CD4-positive, CD25-positive, alpha-beta regulatory T cell (primary cell): ENCODE measurements at regions not wholly inside any gene's neighbourhood (a gene's known extent, or its start where the extent isn't known, plus 50 kb on each side); places are given as distances from the start of the nearest gene placed in this dataset.

ENCODE experiments used
- ATAC-seq, 2 donors: fragments of 150-1000 bp; cut with Tn5 transposase; one replicate each; pipeline ENCODE4 v1.10.0; 2021; ENCODE audit warnings: low read depth in 2 of 2, moderate number of reproducible peaks in 2 of 2, moderate library complexity in 1 of 2
- DNase-seq, 3 donors: peaks; one replicate each; pipeline versions ENCODE4 v3.0.0 to v3.0.0-alpha.2; 2012 to 2022; ENCODE audit warnings: mixed read lengths in 1 of 3
- H3K27ac ChIP-seq: one replicate; pipeline ENCODE4 v1.7.0; 2013; ENCODE audit warnings: mild to moderate bottlenecking, low read length; ENCODE audit not compliant: insufficient read depth, poor library complexity, severe bottlenecking
- H3K27me3 ChIP-seq: one replicate; pipeline ENCODE4 v1.7.0; 2013; ENCODE audit warnings: low read length; ENCODE audit not compliant: control insufficient read depth, insufficient read depth
- H3K36me3 ChIP-seq: one replicate; pipeline ENCODE4 v1.7.0; 2013; ENCODE audit warnings: mild to moderate bottlenecking, low read length, moderate library complexity; ENCODE audit not compliant: control insufficient read depth, insufficient read depth
- H3K4me1 ChIP-seq: 2 replicates; pipeline ENCODE4 v1.7.0; 2013; ENCODE audit warnings: mild to moderate bottlenecking, low read length; ENCODE audit not compliant: insufficient read depth, control insufficient read depth, poor library complexity, severe bottlenecking
- H3K4me3 ChIP-seq: one replicate; pipeline ENCODE4 v1.7.0; 2013; ENCODE audit warnings: low read depth, mild to moderate bottlenecking, low read length, moderate library complexity
- H3K9me3 ChIP-seq, 2 experiments: 1 replicate in 1 of 2; 2 replicates in 1 of 2; pipeline ENCODE4 v1.7.0; 2013; ENCODE audit warnings: low read length in 2 of 2, mild to moderate bottlenecking in 1 of 2, moderate library complexity in 1 of 2; ENCODE audit not compliant: control insufficient read depth in 2 of 2
- H3K27ac Mint-ChIP-seq, 3 donors: one replicate each; pipeline ENCODE4 v1.8.0; 2020 to 2022; ENCODE audit warnings: mild to moderate bottlenecking in 3 of 3, mixed read lengths in 3 of 3, moderate library complexity in 2 of 3
- H3K27me3 Mint-ChIP-seq: one replicate; pipeline ENCODE4 v1.8.0; 2022; ENCODE audit warnings: mild to moderate bottlenecking, mixed read lengths
- H3K36me3 Mint-ChIP-seq: one replicate; pipeline ENCODE4 v1.8.0; 2020; ENCODE audit warnings: mixed read lengths
- H3K4me1 Mint-ChIP-seq, 4 donors: one replicate each; pipeline ENCODE4 v1.8.0; 2020 to 2022; ENCODE audit warnings: mixed read lengths in 4 of 4, mild to moderate bottlenecking in 1 of 4
- H3K4me3 Mint-ChIP-seq, 4 donors: one replicate each; pipeline ENCODE4 v1.8.0; 2020 to 2022; ENCODE audit warnings: mild to moderate bottlenecking in 4 of 4, mixed read lengths in 4 of 4, moderate library complexity in 3 of 4
- H3K9me3 Mint-ChIP-seq, 7 donors: one replicate each; pipeline ENCODE4 v1.8.0; 2020 to 2022; ENCODE audit warnings: mixed read lengths in 7 of 7, mild to moderate bottlenecking in 3 of 7, moderate library complexity in 2 of 7

DNA sequence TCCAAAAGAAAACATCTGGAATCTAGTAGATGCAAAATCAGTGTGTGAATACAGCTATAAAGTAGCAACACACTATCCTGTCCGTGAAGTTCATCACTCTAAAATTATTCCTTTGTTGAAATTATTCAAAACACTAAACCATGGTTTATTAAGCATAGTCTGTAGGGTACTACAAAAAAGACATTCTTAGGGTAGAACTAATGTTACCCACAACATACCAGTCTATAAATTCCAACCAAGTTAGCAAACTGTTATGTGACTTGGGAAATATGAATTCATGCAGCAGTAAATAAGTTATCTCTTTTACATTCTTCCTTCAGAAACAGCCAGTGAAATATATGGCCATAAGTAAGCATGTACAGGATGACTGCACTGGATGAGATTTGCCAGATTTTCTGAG is 580.3 kb upstream of the ADGRB3 start:
- H3K4me3 Mint-ChIP-seq = no peak overlapping the region
- peaks cover 0 to 17% (median 2%) of the 10 kb centered on the region in 7 donors for H3K9me3 Mint-ChIP-seq
- no peak overlapping the region for H3K4me3 ChIP-seq
- no peaks in the 10 kb centered on the region for H3K27me3 ChIP-seq
- H3K9me3 ChIP-seq = peaks cover 0 to 6% of the 10 kb centered on the region in 2 experiments
- no peaks in the 10 kb centered on the region for H3K27me3 Mint-ChIP-seq
- no peaks in the 10 kb centered on the region for H3K4me1 Mint-ChIP-seq
- DNase-seq = no peak
- no peak for ATAC-seq
- H3K27ac Mint-ChIP-seq = no peak overlapping the region
- no peak overlapping the region for H3K27ac ChIP-seq
- no peaks in the 10 kb centered on the region for H3K36me3 ChIP-seq
- no peaks in the 10 kb centered on the region for H3K4me1 ChIP-seq
- H3K36me3 Mint-ChIP-seq = no peaks in the 10 kb centered on the region

DNA sequence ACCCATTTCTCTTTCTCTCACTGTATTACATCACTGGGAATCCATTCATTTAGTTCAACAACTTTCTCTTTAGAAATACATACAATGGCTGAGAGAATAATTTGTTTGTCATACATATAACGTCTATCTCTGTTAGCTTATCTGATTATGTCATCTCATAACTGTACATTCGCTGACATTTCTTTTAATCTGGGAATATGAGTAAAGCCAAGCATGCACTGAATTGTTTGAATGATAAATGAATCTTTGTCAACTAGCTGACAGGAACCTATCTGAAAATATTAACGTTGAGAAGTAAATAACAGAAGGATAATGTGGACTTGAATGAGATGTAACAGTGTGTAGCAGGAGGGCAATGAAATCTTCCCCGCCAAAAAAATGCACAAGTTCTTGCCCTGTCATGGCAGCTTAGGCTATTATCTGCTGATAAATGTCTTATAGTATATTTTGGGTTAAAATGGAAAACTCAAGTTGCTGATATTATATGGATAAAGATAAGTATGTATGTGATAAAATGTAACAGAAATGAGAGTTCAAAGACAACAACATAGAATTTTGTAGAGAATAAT is 581.2 kb upstream of the ADGRB3 start:
- Histone ChIP-seq H3K27ac (no peak overlapping the region), H3K27me3 (no peaks in the 10 kb centered on the region), H3K36me3 (no peaks in the 10 kb centered on the region), H3K4me3 (no peak overlapping the region), H3K4me1 (no peaks in the 10 kb centered on the region), H3K9me3 (peaks cover 0 to 6% of the 10 kb centered on the region in 2 experiments)
- DNase-seq (no peak), ATAC-seq (no peak)
- Mint-ChIP-seq H3K9me3 (peaks cover 0 to 19% (median 2%) of the 10 kb centered on the region in 7 donors), H3K27ac (no peak overlapping the region), H3K27me3 (no peaks in the 10 kb centered on the region), H3K4me3 (no peak overlapping the region), H3K36me3 (no peaks in the 10 kb centered on the region), H3K4me1 (no peaks in the 10 kb centered on the region)

DNA sequence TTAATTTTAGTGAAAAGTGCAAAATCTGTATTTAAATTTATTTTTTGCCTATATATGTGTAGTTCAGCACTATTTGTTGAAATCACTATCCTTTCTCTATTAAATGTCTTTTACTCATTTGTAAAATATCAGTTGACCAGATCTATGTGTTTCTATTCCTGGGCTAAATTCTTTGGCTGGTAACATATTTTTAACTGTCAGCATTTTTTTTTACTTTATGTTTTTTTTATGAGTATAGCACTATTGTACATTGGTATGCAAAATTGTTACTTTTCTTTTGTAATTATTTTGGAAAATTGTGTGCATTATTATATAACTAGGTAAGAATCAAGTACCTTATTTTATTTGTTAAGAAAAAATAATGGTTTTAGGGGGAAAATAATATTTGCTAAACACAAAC is 582.8 kb upstream of the ADGRB3 start:
- Mint-ChIP-seq H3K4me1 (no peaks in the 10 kb centered on the region), H3K9me3 (peaks cover 0 to 23% (median 3%) of the 10 kb centered on the region in 7 donors), H3K27ac (no peak overlapping the region), H3K4me3 (no peak overlapping the region), H3K27me3 (no peaks in the 10 kb centered on the region), H3K36me3 (no peaks in the 10 kb centered on the region)
- Histone ChIP-seq H3K27ac (no peak overlapping the region), H3K9me3 (peaks cover 0 to 6% of the 10 kb centered on the region in 2 experiments), H3K4me3 (no peak overlapping the region), H3K36me3 (no peaks in the 10 kb centered on the region), H3K4me1 (no peaks in the 10 kb centered on the region), H3K27me3 (no peaks in the 10 kb centered on the region)
- ATAC-seq (no peak), DNase-seq (no peak)

DNA sequence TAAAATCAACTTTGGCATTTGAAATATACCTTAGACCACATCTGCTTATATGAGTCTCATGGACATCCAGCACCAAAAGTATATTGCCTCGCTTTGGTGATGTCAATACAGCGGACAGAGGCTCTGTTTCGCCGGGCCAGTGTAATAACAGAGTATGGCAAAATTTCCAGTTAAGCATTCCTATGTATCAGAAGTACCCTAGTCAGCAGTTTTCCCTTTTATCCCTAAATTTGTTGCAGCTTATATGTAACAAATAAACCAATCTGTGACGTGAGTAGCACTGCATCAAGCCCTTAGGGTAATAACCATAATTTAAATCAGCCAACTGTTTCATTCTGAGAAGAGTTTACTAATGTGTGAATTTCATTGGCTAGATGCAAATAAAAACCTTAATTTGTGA is 585.5 kb upstream of the ADGRB3 start:
- H3K4me3 ChIP-seq = no peak overlapping the region
- Mint-ChIP-seq H3K36me3 (no peaks in the 10 kb centered on the region), H3K27me3 (no peaks in the 10 kb centered on the region), H3K27ac (no peak overlapping the region), H3K4me3 (no peak overlapping the region), H3K4me1 (no peaks in the 10 kb centered on the region), H3K9me3 (peaks cover 0 to 16% (median 0%) of the 10 kb centered on the region in 7 donors)
- no peak for ATAC-seq
- DNase-seq = no peak
- H3K27ac ChIP-seq = no peak overlapping the region
- no peaks in the 10 kb centered on the region for H3K36me3 ChIP-seq
- no peaks in the 10 kb centered on the region for H3K4me1 ChIP-seq
- peaks cover 0 to 6% of the 10 kb centered on the region in 2 experiments for H3K9me3 ChIP-seq
- no peaks in the 10 kb centered on the region for H3K27me3 ChIP-seq

DNA sequence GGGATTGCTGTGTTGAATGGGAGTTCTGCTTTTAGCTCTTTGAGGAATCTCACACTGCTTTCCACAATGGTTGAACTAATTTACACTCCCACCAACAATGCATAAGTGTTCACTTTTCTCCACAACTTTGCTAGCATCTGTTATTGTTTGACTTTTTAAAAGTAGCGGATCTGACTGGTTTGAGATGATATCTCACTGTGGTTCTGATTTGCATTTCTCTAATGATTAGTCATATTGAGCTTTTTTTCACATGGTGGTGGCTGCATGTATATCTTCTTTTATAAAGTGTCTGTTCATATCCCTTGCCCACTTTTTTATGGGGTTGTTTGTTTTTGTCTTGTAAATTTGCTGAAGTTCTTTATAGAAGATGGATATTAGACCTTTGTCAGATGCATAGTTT is 588.3 kb upstream of the ADGRB3 start:
- peaks cover 0 to under 1% of the 10 kb centered on the region in 2 experiments for H3K9me3 ChIP-seq
- no peak for ATAC-seq
- no peaks in the 10 kb centered on the region for H3K4me1 ChIP-seq
- H3K4me3 ChIP-seq = no peak overlapping the region
- H3K27ac ChIP-seq = no peak overlapping the region
- Mint-ChIP-seq H3K27me3 (no peaks in the 10 kb centered on the region), H3K9me3 (peaks cover 0 to 12% (median 2%) of the 10 kb centered on the region in 7 donors), H3K27ac (no peak overlapping the region), H3K4me3 (peak overlapping the region in 1 of 4 donors; percentile 27), H3K4me1 (no peaks in the 10 kb centered on the region), H3K36me3 (no peaks in the 10 kb centered on the region)
- no peak for DNase-seq
- no peaks in the 10 kb centered on the region for H3K27me3 ChIP-seq
- H3K36me3 ChIP-seq = no peaks in the 10 kb centered on the region

DNA sequence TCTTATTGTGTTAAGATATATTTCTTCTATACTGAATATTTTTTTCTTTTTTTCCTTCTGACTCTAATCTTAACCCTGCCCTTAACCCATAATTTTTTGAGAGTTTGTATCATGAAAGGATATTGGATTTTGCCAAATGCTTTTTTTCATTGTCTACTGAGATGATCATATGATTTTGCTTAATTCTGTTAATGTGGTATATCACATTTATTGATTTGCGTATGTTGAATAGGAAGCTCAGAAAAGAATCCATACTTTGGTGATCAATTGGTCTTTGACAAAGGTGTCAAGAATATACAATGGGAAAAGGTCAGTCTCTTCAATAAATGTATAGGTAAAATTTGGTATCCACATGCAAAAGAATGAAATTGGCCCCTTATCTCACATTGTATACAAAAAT is 588.8 kb upstream of the ADGRB3 start:
- no peak for DNase-seq
- no peak overlapping the region for H3K27ac Mint-ChIP-seq
- no peaks in the 10 kb centered on the region for H3K4me1 Mint-ChIP-seq
- no peaks in the 10 kb centered on the region for H3K27me3 Mint-ChIP-seq
- no peaks in the 10 kb centered on the region for H3K9me3 ChIP-seq
- H3K4me3 ChIP-seq = no peak overlapping the region
- ATAC-seq = no peak
- no peaks in the 10 kb centered on the region for H3K36me3 ChIP-seq
- no peaks in the 10 kb centered on the region for H3K36me3 Mint-ChIP-seq
- H3K27me3 ChIP-seq = no peaks in the 10 kb centered on the region
- no peak overlapping the region for H3K4me3 Mint-ChIP-seq
- no peak overlapping the region for H3K27ac ChIP-seq
- peaks cover 0 to 12% (median 2%) of the 10 kb centered on the region in 7 donors for H3K9me3 Mint-ChIP-seq
- no peaks in the 10 kb centered on the region for H3K4me1 ChIP-seq

DNA sequence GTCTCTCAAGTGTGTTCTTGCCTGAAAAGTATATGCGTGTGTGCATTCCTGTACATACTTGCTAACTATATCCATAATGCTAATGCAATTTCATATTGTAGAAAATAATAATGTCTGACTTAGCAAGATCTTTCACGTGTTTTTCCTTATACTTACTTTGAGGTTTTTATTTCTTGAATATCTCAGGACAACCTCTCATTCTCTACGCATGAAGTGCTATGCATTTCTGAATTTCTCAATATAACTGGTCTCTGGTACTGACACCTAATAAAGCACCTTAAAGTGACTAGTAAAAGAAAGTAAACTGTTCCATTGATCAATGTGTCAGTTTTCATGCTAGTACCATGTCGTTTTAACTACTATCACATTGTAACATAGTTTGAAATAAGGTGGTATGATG is 589.9 kb upstream of the ADGRB3 start:
- no peaks in the 10 kb centered on the region for H3K36me3 Mint-ChIP-seq

DNA sequence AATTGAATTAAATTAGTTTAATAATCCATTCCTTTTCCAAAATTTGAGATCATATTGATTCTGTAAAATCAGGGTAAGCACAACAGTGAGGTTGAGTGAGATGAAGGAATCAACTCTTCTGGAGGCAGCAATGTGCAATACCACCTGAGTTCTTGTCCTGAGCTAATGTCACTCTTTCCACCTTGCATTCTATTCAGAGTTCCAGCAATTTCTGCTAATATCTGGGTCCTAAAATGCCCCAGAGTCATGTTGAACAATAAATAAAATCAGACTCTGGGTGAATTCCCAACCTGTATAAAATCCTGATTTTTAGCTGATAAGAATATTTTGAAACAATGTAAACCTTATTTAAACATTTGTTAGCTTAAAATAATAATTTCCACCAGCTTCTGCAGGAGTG is 590.8 kb upstream of the ADGRB3 start:
- H3K27ac ChIP-seq = no peak overlapping the region
- Mint-ChIP-seq H3K36me3 (no peaks in the 10 kb centered on the region), H3K4me3 (no peak overlapping the region), H3K4me1 (no peaks in the 10 kb centered on the region), H3K27me3 (no peaks in the 10 kb centered on the region), H3K9me3 (peaks cover 2 to 16% (median 5%) of the 10 kb centered on the region in 7 donors), H3K27ac (no peak overlapping the region)
- no peaks in the 10 kb centered on the region for H3K9me3 ChIP-seq
- no peaks in the 10 kb centered on the region for H3K4me1 ChIP-seq
- no peaks in the 10 kb centered on the region for H3K36me3 ChIP-seq
- no peaks in the 10 kb centered on the region for H3K27me3 ChIP-seq
- ATAC-seq = no peak
- H3K4me3 ChIP-seq = no peak overlapping the region
- DNase-seq = no peak

More for the DNA sequence above, 589.9 kb upstream of the ADGRB3 start:
- no peaks in the 10 kb centered on the region for H3K36me3 ChIP-seq
- H3K9me3 ChIP-seq = no peaks in the 10 kb centered on the region
- H3K27me3 ChIP-seq = no peaks in the 10 kb centered on the region
- DNase-seq (no peak), ATAC-seq (no peak)
- peaks cover 2 to 11% (median 5%) of the 10 kb centered on the region in 7 donors for H3K9me3 Mint-ChIP-seq
- no peaks in the 10 kb centered on the region for H3K4me1 Mint-ChIP-seq
- H3K4me1 ChIP-seq = no peaks in the 10 kb centered on the region
- H3K4me3 ChIP-seq = no peak overlapping the region
- H3K27ac Mint-ChIP-seq = no peak overlapping the region
- H3K27ac ChIP-seq = no peak overlapping the region
- no peak overlapping the region for H3K4me3 Mint-ChIP-seq
- H3K27me3 Mint-ChIP-seq = no peaks in the 10 kb centered on the region
